H1 (cell line): ENCODE measurements at regions not wholly inside any gene's neighbourhood (a gene's known extent, or its start where the extent isn't known, plus 50 kb on each side); places are given as distances from the start of the nearest gene placed in this dataset.

ENCODE experiments used
- ATF3 ChIP-seq: IDR thresholded peaks from 2 replicates; pipeline ENCODE4 v1.6.1; 2011; ENCODE audit warnings: low read depth, mild to moderate bottlenecking, low read length; ENCODE audit not compliant: insufficient read depth
- BCL11A ChIP-seq, 2 experiments: IDR thresholded peaks; one replicate each; pipeline ENCODE4 v1.6.1; 2011; ENCODE audit warnings: low read depth in 2 of 2, low read length in 2 of 2, mild to moderate bottlenecking in 2 of 2
- CBX5 ChIP-seq: fragments of 300-800, 300-1000 bp; sonication (generic); IDR thresholded peaks from 2 replicates; pipeline ENCODE4 v1.7.1; 2016; ENCODE audit warnings: antibody characterized with exemption, low read length, low read depth
- CBX8 ChIP-seq: fragments of 300-800, 300-1000 bp; sonication (generic); IDR thresholded peaks from 2 replicates; pipeline ENCODE4 v1.7.1; 2016; ENCODE audit warnings: low read depth, low read length, borderline replicate concordance
- CEBPB ChIP-seq: IDR thresholded peaks from 2 replicates; pipeline ENCODE4 v1.6.1; 2012; ENCODE audit warnings: low read depth, low read length
- CTCF ChIP-seq, 3 experiments: IDR thresholded peaks; 1 replicate in 2 of 3; 2 replicates in 1 of 3; pipeline versions ENCODE4 v1.5.1 to v1.6.1; 2011; ENCODE audit warnings: low read length in 3 of 3, mild to moderate bottlenecking in 3 of 3, inconsistent platforms in 2 of 3, low read depth in 1 of 3, moderate library complexity in 1 of 3; ENCODE audit not compliant: insufficient read depth in 1 of 3; ENCODE audit errors: control extremely low read depth in 1 of 3
- EGR1 ChIP-seq: IDR thresholded peaks from 2 replicates; pipeline ENCODE4 v1.6.1; 2011; ENCODE audit warnings: low read depth, low read length, borderline replicate concordance
- EP300 ChIP-seq, 2 experiments: IDR thresholded peaks; 1 replicate in 1 of 2; 2 replicates in 1 of 2; pipeline ENCODE4 v1.6.1; 2011 to 2012; ENCODE audit warnings: low read depth in 2 of 2, low read length in 2 of 2, mild to moderate bottlenecking in 2 of 2, borderline replicate concordance in 1 of 2, inconsistent platforms in 1 of 2, moderate library complexity in 1 of 2
- EZH2 ChIP-seq: fragments of 200-600 bp; sonication (generic); IDR thresholded peaks from 2 replicates; pipeline ENCODE4 v1.7.1; 2012; ENCODE audit warnings: low read depth, mild to moderate bottlenecking, moderate library complexity, low read length, inconsistent platforms; ENCODE audit not compliant: severe bottlenecking
- JUN ChIP-seq: IDR thresholded peaks from 2 replicates; pipeline ENCODE4 v1.6.1; 2011; ENCODE audit warnings: low read depth, mild to moderate bottlenecking, improper control_type of control experiment, low read length
- POLR2A ChIP-seq, 2 experiments: IDR thresholded peaks; 1 replicate in 1 of 2; 2 replicates in 1 of 2; pipeline ENCODE4 v1.6.1; 2011; ENCODE audit warnings: low read depth in 2 of 2, low read length in 2 of 2, mild to moderate bottlenecking in 2 of 2; ENCODE audit errors: control extremely low read depth in 1 of 2
- POLR2AphosphoS5 ChIP-seq: IDR thresholded peaks from 2 replicates; pipeline ENCODE4 v1.6.1; 2011; ENCODE audit warnings: low read depth, low read length
- RXRA ChIP-seq: IDR thresholded peaks from 2 replicates; pipeline ENCODE4 v1.6.1; 2011; ENCODE audit warnings: low read depth, mild to moderate bottlenecking, low read length, moderate library complexity; ENCODE audit not compliant: insufficient read depth
- TEAD4 ChIP-seq: IDR thresholded peaks from 2 replicates; pipeline ENCODE4 v1.6.1; 2012; ENCODE audit warnings: low read depth, low read length, inconsistent platforms, mixed read lengths

DNA sequence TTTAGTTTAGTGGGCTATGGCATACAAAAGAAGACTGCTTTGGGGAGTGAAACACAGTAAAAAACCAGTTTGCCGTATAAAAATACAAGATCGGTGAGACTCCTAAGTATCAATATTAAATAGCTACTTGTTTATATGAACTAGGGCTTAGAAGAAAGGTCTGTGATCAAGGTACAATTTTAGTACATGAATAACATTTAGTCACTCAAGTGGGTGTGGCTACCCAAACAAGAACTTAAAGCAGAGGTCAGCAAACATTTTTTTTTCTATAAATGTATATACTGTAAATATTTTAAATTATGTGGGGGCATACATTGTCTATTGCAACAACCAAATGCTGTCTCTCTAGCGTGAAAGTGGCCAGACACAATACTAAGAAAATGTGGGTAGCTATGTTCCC lies 1452.5 kb upstream of the NUDT12 start:
- no peak for TF ChIP-seq CBX8
- TF ChIP-seq CTCF (IDR thresholded peaks at IDR 0.05; ENCODE audit: control extremely low read depth in 1 of 3, insufficient read depth in 1 of 3, low read depth in 1 of 3, low read length in 3 of 3), result no peak
- TF ChIP-seq CEBPB, result no peak
- TF ChIP-seq BCL11A (IDR thresholded peaks at IDR 0.05; ENCODE audit: low read depth in 2 of 2, low read length in 2 of 2), result no peak
- TF ChIP-seq JUN, result no peak
- no peak for TF ChIP-seq POLR2A (IDR thresholded peaks at IDR 0.05; ENCODE audit: control extremely low read depth in 1 of 2, low read depth in 2 of 2, low read length in 2 of 2)
- TF ChIP-seq EGR1, result no peak
- no peak for TF ChIP-seq TEAD4
- no peak for TF ChIP-seq RXRA
- TF ChIP-seq EZH2, result no peak
- TF ChIP-seq ATF3, result no peak
- no peak for TF ChIP-seq POLR2AphosphoS5
- TF ChIP-seq CBX5, result no peak
- TF ChIP-seq EP300 (IDR thresholded peaks at IDR 0.05; ENCODE audit: borderline replicate concordance in 1 of 2, low read depth in 2 of 2, low read length in 2 of 2), result no peak
